ENCODE measurements at regions not wholly inside any gene's neighbourhood (a gene's known extent, or its start where the extent isn't known, plus 50 kb on each side); places are given as distances from the start of the nearest gene placed in this dataset.
"Not testable (repeated sequence)": the region's sequence is repeated elsewhere in the genome, so short reads cannot be mapped to it uniquely, and the experiment has no call there.

DNA sequence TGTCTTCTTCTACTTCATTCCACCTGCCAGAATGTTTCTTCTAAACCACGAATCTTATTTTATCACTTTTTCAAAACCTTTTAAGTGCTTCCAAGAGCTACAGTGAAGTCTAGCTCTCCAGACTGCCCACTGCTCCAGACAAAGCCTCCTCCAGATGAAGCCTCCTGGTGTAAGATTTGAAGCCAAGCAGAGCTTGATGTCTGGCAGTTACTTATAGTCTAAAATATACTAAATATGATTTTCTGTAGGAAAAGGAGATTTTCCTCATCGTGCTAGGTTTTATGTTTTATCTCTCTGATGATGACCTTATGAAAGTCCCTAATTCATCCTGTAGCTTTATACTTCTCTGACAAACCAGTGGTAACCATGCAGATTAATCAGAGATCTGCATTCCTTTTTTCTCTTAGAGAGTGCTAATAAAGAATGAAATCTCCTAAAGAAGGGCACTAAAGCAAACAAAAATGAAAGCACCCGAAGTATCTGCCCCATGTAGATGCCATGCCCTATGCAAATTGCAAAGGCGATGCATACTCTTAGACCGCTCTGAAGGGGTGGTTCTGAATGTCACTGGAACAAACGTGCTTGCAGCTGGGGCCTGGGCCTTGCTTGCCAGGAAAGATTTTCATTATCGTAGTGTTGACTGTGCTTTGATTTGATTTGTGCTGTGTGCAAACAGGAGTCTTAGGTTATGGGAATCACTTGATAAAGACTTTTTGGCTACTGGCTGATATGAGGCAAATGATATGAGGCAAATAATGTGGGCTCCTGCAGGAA, 314.2 kb downstream of the PID1 start:
- peak in 3 of 58 donors; percentile 0 to 16 (median 11) for DNase-seq

DNA sequence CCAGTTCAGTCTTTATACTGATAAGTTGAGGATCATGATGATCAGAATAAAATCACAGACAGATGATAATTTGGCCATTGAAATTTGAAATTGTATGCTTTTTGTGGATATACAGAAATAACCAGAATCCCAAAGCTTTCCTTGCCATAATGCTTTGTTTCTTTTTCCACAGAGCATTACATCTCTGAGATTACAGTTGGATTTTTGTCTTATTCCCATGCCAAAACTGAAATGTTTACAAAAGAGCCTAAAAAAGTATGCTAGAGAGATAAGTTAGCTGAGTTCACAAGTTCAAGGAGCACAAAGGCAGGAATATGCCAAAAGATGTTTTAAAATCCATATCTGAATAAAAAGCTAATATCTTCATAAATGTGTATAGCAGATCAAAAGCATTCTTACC, 321.3 kb downstream of the PID1 start:
- no peak for DNase-seq

DNA sequence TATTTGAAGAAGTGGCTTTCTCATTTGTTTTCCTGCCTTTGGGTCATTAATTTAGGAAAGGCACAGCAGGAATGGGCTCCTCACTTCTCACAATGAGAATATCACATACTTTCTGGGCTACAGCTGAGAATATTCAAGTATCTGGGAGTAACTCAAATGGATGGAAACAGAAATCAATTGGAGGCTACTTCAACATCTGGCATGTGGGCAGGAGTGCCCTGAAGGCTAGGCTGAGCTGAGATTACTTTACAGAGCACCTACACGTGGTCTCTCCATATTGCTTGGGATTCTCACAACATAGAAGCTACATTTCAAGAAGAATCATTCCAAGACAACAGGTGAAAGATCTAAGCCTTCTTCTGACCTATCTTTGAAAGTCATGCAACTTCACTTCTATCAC, 325.4 kb downstream of the PID1 start:
- no peak for DNase-seq

DNA sequence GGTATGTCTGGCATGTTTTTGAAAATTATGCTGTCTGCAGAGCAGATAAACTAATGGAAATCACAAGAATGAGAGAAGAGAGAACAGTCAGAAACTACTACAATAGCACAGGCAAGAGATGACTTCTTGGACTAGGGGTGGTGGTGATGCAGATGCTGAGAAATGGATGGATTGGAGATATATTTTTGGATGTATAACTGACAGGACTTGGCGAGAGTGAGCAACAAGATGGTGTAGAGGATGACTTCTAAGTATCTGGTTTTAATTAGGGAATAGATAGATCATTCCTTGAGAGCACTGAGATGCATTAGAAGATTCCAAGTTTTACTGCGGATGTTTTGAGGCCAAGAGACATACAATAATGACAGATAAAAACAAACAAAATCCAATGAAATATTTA, 328.2 kb downstream of the PID1 start:
- no peak for DNase-seq

DNA sequence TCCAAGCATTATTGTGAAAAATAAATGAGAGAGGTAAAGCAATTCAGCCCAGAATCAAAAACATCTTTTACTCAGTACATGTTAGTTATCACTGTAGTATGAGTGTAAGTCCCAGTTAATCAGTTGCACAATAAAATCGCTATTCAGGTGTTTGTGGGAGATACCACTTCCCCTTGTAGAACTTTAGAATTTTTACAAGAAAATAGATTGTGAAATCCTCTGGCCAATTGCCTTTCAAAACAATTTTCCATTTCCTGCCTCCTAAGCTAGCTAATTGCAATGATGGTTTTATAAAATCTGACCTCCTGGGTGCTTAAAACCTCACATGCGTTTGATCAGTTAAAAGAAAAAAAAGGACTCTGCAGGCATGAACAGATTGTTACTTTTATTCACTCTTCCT, 332.5 kb downstream of the PID1 start:
- no peak for DNase-seq

DNA sequence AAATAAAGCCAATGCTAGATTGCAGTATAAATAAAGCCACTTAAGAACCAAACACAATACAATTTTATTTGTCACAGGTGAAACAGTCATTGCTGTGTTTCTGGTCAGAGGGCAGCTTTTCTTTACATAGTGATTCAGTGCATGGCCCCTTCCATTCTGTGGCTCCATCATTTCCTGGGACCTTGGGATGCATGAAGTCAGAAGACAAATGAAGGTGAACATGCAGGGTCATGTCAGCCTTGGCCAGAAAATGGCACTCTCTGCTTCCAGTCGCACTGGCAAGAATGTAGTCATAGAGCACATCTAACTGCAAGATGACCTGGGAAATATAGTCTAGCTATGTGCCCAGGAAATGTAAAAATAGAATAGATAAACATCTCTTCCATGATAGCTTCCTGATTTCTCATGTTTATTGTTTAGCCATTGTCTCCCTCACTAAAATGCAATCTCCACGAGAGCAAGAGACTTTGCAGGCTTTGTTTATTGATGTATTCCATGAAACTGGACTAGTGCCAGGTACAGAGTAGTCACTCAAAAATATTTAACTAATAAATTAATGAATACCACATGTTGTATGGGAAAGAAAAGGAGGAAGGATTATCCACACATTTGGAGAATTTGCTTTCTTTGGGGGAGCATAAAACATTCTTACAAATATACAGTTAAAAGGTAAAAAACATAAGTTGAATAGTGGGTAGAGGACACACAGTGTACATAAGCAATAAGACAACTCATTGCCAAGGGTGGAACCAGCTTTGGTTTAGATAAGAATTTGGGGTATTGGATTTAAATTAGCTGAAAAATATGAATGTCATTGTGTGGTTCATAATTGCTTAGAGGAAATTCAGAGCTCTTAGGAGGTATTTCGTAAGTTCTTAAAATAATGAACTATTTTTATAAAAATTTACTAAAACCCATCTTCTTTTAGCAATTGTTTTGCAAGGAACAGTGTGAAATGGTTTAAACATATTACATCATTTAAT, 343.8 kb downstream of the PID1 start:
- no peak for DNase-seq

DNA sequence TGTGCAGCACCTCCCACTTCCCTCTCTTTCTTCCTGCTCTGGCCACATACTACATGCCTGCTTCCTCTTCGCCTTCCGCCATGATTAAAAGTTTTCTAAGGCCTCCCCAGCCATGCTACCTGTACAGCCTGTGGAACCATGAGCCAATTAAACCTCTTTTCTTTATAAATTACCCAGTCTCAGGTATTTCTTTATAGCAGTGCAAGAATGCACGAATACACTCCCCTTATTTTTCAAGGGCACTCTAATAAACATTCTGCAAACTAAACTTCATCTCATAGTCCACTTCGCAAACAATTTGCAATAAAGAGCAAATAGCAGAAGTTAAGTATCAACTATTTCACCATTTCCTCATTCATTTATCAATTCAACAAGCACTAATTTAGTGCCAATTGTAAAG, 351.3 kb downstream of the PID1 start:
- DNase-seq, result no peak

DNA sequence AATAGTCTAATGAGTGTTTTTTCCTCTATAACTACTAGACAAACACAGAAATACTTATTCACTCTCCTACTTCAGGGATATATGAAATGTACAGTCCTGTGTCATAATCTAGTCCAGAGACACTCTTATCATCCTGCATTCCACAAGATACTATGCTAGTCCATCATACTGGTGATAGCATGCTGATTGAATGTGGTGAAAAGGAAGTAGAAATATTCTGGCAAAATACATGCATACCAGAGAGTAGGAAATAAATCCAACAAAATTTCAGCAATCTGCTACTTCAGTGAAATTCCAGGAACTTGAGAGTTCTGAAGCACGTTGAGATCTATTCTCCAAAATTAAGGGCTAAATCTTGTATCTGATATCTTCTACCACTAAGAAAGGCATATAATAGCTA, 353.9 kb downstream of the PID1 start:
- DNase-seq, result no peak

DNA sequence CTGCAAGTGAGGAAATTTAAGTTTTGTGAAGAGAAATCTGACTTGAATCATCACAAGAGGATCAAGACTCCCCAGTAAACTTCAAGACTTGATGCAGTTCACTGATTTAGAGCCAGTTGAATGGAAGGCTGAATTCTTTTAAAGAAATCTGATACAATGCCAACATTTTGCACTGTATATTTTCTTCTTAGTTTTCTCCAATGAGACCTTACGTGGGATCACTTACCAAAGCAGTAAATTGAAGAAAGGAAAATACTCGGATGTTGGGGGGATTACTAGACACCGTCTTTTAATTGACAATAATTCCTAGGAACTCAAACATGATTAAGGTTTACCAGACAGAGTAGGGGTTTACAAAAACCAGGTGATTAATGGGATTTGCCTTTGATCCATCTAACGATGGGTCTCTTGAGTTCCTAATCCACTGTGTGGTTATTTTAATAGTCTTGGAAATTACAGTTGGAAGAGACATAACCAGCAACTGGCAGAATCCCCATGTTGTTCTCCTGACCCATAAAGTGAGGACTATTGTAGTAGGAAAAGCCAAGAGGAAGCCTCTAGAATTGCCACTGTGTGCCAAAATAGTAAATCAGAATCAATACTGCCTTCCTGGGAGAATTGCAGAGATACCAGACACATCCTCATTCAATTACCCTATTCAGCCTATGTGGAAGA, 354.5 kb downstream of the PID1 start:
- DNase-seq, result no peak

DNA sequence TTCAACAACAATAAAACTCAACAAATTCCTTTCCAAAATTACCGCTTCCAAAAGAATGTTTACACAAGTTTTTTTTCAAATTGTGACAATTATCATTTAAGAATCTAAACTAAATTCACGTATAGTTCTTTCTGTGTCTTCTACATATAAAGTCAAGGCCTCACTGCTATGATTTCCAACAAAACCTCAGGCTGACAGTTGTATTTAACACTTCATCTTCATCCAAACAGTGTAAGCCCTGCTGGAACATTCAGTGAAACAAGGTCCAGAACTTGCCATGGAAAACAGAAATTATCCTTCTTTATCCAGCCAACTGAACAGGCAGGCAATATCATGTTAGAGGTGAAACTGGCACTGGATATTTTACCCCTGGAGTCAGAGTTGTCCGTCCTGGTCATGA, 357.9 kb downstream of the PID1 start:
- DNase-seq, result no peak

DNA sequence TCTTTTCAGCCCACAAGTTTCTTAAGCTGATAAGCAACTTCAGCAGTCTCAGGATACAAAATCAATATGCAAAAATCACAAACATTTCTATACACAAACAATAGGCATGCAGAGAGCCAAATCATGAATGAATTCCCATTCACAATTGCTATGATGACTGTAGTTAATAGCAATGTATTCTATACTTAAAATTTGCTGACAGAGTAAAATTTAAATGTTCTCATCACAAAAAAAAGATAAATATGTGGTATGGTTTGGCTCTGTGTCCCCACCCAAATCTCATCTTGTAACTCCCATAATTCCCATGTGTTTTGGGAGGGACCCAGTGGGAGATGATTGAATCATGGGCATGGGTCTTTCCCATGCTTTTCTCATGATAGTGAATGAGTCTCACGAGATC, 360.2 kb downstream of the PID1 start:
- DNase-seq, result not testable (repeated sequence)

DNA sequence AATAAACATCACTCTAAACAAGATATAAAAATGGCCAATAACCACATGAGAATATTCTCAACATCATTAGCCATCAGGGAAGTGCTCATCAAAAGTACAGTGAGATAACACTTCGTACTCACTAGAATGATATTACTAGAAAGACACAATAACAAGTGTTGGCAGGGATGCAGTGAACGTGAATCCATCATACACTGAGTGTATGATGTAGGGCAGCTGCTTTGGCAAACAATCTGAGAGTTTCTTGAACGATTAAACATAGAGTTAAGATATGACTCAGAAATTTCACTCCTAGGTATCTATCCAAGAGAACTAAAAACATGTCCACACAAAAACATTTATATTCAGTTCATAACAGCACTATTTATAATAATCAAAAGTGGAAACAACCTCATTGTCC, 368.9 kb downstream of the PID1 start:
- no peak for DNase-seq

DNA sequence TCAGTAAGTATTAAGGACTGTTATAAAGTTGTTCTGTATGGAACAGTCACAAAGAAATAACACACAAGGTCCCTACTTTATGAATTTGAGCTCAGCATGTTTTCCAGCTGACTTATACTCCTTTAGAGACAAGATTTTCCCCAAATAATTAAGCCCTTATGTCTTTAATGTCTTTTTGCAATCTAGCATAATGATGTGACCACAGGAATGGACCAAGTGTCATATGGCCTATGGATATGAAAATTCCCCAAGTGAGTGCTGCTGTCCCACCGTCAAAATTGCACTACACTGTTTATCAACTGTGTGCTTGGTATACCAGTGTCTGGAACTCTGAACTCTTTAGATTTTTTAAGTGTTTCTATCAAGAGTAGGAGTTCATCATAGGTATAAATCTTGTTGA, 369.6 kb downstream of the PID1 start:
- DNase-seq, result no peak

DNA sequence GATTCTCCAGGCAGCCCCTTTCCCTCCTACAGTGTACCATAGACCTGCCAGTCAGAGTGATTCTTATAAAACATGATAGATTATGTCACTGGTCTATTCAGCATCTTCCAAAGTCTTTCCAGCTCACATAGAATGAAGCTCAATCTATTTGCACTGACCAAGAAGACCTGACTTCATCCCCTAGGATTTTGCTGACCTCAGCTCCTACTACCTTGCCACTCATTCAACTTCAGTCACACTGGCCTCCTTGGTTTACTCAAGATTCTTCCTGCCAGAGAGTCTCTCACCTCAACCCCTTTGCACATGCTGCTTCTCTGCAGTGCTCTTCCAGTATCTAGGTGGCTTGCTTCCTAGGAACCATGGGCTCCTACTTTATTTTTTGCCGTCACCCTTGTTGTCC, 392.9 kb downstream of the PID1 start:
- no peak for DNase-seq

DNA sequence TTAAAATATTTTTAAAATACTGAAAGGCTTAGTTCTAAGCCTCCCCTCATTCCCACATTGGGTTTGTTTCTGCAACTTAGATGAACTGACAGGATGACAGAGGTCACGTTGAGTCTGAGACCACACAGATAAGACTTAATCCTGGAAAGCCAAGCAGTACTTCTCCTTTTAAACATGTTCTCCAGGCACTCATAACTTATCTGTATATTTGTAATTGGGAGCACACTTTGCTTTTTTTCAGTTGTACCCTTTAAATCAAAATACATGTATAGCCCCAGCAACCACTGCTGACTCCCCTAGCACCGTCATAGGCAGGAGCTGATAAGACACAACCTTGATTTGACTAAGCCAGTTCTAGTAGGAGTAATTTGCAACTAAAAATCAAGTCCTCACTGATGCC, 394.8 kb downstream of the PID1 start:
- DNase-seq, result no peak

DNA sequence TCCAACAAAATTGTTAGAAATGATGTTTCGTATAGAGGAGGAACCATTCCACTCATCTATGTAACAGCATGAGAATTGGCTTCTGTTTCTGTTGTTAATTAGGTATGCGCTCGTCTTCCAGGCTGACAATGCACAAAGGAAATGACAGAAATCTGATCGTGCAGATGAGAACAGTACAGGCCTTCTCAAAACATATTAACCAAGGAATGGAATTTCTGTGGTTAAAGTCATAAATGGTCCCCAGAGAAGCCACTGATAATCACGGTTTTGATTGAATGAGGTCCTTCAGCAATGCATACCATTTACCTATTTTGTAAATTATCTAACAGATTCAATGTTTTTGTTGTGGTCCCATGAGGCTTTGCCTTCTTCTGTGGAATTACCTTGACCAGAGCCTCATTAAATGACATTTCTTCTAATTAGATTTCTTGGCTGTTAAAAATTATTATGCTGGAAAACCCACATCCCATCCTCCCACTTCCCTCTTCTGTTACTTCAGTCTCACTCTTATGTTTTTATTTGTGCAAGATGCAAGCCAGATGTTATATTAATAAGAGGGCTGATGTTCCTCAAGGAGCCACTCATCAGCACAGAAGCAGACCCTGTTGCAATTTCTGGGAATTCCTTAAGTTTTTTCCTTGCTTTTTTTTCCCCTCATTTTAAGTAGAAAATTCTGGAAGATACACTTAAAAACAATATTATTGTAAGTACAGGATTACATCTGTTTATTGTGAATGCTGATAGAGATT, 395.8 kb downstream of the PID1 start:
- DNase-seq, result no peak

DNA sequence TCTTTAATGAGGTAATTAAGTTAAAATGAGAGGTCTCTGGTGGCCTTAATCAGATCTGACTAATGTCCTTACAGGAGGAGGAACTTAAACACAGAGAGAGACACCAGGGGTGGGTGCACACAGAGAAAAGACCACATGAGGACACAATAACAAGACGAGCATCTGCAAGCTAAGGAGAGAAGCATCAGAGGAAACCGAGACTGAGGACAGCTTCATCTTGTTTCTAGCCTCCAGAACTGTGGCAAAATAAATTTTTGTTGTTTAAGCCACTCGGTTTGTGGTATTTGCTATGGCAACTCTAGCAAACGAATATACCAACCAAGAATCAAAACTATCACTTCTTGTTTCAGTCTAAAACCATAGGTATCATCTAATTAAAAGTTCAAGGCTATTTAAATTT, 400.1 kb downstream of the PID1 start:
- DNase-seq, result no peak

DNA sequence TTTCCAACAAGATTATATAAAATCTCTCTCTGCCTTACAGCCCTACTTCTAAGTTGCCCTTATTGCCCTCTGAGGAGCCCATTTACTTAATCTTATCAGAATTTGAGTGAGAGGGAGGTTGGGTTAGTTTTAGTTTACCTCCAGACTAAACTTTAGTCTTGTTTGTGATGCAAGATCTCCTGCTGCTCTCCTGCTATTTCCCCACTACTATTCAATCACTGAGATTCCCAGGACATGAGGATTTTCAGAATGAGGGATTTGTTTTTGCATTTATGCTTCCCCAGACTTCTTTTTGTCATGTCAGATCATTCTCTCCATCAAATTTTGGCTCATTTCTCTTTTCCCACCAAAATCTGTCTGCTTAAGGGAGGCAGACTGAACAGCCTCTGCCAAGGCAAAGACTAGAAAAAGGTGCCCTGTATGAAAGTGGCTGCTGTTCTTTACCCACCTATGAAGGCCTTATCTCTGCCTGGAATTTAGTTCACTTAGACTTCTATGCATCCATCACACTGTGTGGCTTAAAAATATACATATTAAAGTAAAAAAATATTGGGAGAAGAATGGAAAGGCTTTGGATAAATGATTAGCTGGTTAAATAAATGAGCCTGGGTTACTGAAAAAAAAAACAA, 401.3 kb downstream of the PID1 start:
- DNase-seq, result no peak

DNA sequence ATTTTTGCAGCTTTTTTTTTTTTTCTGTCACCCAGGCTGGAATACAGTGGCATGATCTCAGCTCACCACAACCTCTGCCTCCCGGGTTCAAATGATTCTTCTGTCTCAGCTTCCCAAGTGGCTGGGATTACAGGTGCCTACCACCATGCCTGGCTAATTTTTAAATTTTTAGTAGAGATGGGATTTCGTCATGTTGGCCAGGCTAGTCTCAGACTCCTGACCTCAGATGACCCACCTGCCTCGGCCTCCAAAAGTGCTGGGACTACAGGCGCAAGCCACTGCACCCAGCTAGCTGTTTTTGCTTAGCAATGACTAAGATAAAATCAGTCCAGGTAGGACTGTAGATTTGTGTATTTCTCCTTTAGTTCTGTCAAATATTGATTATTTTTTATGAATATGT, 403.7 kb downstream of the PID1 start:
- DNase-seq, result no peak

DNA sequence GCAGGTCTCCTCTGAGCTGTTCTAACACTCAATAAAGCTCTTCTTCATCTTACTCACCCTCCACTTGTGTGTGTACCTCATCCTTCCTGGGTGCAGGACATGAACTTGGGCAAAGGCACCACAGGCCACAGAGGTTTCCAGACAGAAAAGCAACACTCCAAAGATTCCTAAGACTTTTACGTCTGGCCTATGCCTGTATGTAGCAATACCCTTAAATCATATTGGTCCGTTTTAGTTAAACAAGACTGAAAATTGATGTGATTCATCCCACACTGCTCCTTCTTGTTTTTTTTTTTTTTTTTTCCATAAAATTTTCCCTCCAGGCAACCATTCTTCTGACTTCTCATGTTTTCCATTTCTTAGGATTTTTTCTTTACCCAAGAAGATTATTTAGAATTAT, 404.3 kb downstream of the PID1 start:
- no peak for DNase-seq

DNA sequence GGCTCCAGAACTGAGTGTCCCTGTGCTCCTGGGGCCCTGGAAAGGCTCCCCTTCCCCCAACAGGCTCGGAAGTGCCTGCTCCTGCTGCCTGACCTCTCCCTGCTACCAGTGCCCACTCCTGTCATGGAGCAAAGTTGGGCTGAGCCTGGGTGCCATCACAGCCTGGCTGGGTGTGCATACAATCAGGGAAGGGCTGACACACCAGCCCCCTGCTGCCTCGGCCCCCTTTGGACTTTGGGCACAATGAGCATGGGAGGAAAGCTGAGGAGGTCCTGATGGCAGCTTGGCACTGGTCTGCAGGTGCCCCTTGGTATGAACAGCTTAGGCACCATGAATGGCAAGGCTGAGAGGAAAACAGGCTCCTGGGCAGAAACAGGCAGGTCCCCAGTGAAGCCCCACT, 405.0 kb downstream of the PID1 start:
- DNase-seq, result peak in 1 of 58 donors; percentile 1

Measured in anterior cingulate cortex (tissue), 58 donors.